SW480 (cell line): ENCODE measurements at regions not wholly inside any gene's neighbourhood (a gene's known extent, or its start where the extent isn't known, plus 50 kb on each side); places are given as distances from the start of the nearest gene placed in this dataset.
A peak's percentile ranks its signal among the peaks of the same experiment; 100 is the strongest.

ENCODE experiments used
- DNase-seq: peaks from one replicate; pipeline ENCODE4 v3.0.0-alpha.2; 2016; ENCODE audit warnings: low spot score

- no peak for DNase-seq
Observed at GRCh38 chr7:340979-341694, 51.2 kb downstream of the FOXL3 start.

GRCh38 chr7:341841-342638 is 52.1 kb downstream of the FOXL3 start:
- DNase-seq: no peak

GRCh38 chr7:342681-343216 is 52.8 kb downstream of the FOXL3 start:
- DNase-seq: no peak

GRCh38 chr7:343227-343822 is 53.4 kb downstream of the FOXL3 start:
- no peak for DNase-seq

- no peak for DNase-seq
Observed at GRCh38 chr7:343864-344607, 54.1 kb downstream of the FOXL3 start.

GRCh38 chr7:344608-344994 is 54.6 kb downstream of the FOXL3 start:
- no peak for DNase-seq

- DNase-seq: no peak
Observed at GRCh38 chr7:346116-346898, 56.3 kb downstream of the FOXL3 start.

- no peak for DNase-seq
Observed at GRCh38 chr7:347001-347590, 57.1 kb downstream of the FOXL3 start.

GRCh38 chr7:347644-348479 is 57.9 kb downstream of the FOXL3 start:
- no peak for DNase-seq

GRCh38 chr7:348480-348844 is 58.5 kb downstream of the FOXL3 start:
- DNase-seq: no peak

GRCh38 chr7:348962-349743 is 59.2 kb downstream of the FOXL3 start:
- DNase-seq: no peak

GRCh38 chr7:351256-351655 is 61.3 kb downstream of the FOXL3 start:
- no peak for DNase-seq

- DNase-seq: no peak
Observed at GRCh38 chr7:351681-352480, 61.9 kb downstream of the FOXL3 start.

GRCh38 chr7:353746-354325 is 63.9 kb downstream of the FOXL3 start:
- peak; percentile 84 for DNase-seq

GRCh38 chr7:354597-355470 is 64.9 kb downstream of the FOXL3 start:
- DNase-seq: no peak

GRCh38 chr7:355568-355967 is 65.6 kb downstream of the FOXL3 start:
- DNase-seq: no peak

- DNase-seq: no peak
Observed at GRCh38 chr7:356087-356486, 66.1 kb downstream of the FOXL3 start.
